ENCODE measurements at regions not wholly inside any gene's neighbourhood (a gene's known extent, or its start where the extent isn't known, plus 50 kb on each side); places are given as distances from the start of the nearest gene placed in this dataset.
"Not testable (repeated sequence)": the region's sequence is repeated elsewhere in the genome, so short reads cannot be mapped to it uniquely, and the experiment has no call there.

DNA sequence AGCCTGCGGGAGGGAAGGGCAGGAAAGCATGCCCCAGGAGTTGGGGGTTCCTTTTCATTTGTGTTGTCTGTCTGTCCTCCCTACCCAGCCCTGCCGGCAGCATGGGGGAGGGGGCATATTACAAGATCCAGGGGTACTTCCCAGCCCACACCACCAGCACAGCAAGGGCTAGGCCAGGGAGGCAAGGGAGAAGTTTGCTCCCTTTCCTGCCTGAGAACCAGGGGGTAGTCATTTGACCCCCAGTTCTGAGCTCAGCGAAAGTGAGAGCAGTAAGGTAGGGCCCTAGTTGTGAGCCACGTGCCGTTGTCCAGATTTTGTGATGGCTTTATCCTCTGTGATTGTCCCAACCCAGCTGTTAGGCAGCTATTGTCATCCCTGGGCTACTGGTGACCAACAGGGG lies 364.7 kb downstream of the BCL11B start:
- H3K36me3 ChIP-seq (ENCODE audit: insufficient read depth, low read length) = no peaks in the 10 kb centered on the region
- no peaks in the 10 kb centered on the region for H3K4me1 ChIP-seq (ENCODE audit: insufficient read depth, low read length)
- H2AFZ ChIP-seq (ENCODE audit: low read depth, low read length) = no peak overlapping the region
- H3K4me3 ChIP-seq (ENCODE audit: low read length) = no peak overlapping the region
- H3K27me3 ChIP-seq (ENCODE audit: insufficient read depth, low read length) = peaks cover 9% of the 10 kb centered on the region
- H3K9me3 ChIP-seq (ENCODE audit: low read length) = no peaks in the 10 kb centered on the region

DNA sequence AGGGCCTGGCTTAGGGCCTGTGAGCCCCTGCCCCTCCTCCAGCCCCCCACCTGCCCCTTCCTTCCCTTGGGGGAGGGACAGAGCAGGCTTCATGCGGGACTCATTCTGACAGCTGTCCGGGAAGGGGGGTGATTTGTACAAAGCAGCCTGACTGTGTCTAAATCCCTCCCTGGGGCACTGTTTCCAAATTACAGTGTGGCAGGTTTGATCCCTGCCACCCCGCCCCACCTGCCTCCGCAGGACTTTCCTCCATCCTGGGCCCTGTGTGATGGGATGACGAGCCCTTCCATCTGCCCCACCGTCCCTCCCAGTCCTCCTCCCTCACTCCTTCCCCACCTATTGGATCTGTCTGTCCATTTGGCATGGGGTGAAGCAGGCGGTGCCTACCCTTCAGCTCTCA lies 363.9 kb downstream of the BCL11B start:
- no peaks in the 10 kb centered on the region for H3K36me3 ChIP-seq (ENCODE audit: insufficient read depth, low read length)
- no peak overlapping the region for H3K4me3 ChIP-seq (ENCODE audit: low read length)
- no peaks in the 10 kb centered on the region for H3K9me3 ChIP-seq (ENCODE audit: low read length)
- no peak overlapping the region for H2AFZ ChIP-seq (ENCODE audit: low read depth, low read length)
- H3K27me3 ChIP-seq (ENCODE audit: insufficient read depth, low read length) = peaks cover 9% of the 10 kb centered on the region
- no peaks in the 10 kb centered on the region for H3K4me1 ChIP-seq (ENCODE audit: insufficient read depth, low read length)

DNA sequence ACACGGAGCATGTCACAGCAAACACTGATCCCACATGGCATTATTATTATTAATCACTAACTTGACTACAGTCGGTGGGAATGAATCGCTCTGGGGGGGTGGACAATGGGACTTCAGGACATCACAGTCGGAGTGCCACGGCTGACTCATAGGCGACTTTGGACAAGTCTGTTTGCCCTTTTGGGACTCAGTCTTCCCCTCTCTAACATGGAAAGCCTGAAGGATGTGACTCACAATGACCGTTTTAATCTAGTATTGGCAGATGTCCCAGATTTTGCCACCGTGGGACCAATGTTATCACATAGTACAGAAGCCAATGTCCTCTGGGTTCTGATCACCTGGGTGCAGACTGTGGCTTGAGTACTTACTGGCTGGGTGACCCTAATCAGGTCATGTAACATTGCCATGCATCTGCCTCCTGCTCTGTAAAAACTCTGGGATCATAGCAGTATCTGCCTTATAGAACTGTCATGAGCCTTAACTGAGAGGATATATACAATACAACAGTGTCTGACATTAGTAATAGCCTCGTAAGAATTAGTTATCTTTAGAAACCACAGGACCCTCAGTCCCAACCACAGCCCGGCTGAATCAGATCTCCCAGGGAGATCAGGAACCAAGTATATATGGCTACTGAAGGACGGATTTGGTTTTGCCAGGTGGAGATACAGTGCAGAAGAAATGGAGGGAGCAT lies 362.6 kb downstream of the BCL11B start:
- no peaks in the 10 kb centered on the region for H3K4me1 ChIP-seq (ENCODE audit: insufficient read depth, low read length)
- H3K27me3 ChIP-seq (ENCODE audit: insufficient read depth, low read length) = peaks cover 9% of the 10 kb centered on the region
- H3K9me3 ChIP-seq (ENCODE audit: low read length) = no peaks in the 10 kb centered on the region
- H2AFZ ChIP-seq (ENCODE audit: low read depth, low read length) = no peak overlapping the region
- H3K36me3 ChIP-seq (ENCODE audit: insufficient read depth, low read length) = no peaks in the 10 kb centered on the region
- H3K4me3 ChIP-seq (ENCODE audit: low read length) = no peak overlapping the region

DNA sequence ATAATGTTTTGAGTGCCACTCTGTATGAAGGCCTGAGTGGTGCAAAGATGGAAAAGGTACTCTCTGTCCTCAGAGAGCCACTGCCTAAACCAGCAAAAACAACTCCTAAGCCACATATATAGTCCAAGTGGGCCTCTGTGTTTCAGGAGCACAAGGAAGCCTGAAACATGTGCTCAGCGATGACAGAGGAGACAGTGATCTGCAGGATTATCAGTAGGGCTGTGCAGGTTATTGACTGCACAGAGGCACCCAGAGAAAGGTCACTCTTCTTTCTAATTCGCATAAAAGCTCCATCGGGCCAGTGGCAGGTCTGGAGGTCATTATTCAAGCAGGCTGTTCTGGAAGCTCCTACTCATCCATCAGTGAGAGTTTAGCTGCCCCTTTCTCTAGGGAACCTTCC lies 361.9 kb downstream of the BCL11B start:
- Histone ChIP-seq H3K4me1 (ENCODE audit: insufficient read depth, low read length) (no peaks in the 10 kb centered on the region), H3K4me3 (ENCODE audit: low read length) (no peak overlapping the region), H3K36me3 (ENCODE audit: insufficient read depth, low read length) (no peaks in the 10 kb centered on the region), H3K27me3 (ENCODE audit: insufficient read depth, low read length) (peaks cover 9% of the 10 kb centered on the region), H3K9me3 (ENCODE audit: low read length) (no peaks in the 10 kb centered on the region), H2AFZ (ENCODE audit: low read depth, low read length) (no peak overlapping the region)

DNA sequence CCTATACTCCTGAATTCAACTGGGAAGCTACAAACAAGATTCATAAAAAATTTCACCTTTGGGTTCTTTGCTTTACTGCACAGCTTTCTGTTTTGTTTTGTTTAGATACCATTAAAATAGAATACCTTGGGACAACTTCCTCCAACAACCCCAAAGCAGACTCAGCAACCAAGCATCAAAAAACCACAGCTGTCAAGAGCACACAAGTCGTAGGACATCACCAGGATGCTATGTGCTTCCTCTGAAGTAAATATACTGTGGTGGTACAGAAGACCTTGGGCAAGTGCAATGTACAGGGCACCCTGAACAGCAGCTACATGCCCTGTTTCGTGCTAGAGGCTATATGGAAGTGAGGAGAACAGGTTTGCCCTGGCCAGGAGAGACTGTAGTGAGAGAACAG lies 359.3 kb downstream of the BCL11B start:
- Histone ChIP-seq H3K4me3 (ENCODE audit: low read length) (no peak overlapping the region), H2AFZ (ENCODE audit: low read depth, low read length) (no peak overlapping the region), H3K36me3 (ENCODE audit: insufficient read depth, low read length) (no peaks in the 10 kb centered on the region), H3K27me3 (ENCODE audit: insufficient read depth, low read length) (no peaks in the 10 kb centered on the region), H3K9me3 (ENCODE audit: low read length) (no peaks in the 10 kb centered on the region), H3K4me1 (ENCODE audit: insufficient read depth, low read length) (no peaks in the 10 kb centered on the region)

DNA sequence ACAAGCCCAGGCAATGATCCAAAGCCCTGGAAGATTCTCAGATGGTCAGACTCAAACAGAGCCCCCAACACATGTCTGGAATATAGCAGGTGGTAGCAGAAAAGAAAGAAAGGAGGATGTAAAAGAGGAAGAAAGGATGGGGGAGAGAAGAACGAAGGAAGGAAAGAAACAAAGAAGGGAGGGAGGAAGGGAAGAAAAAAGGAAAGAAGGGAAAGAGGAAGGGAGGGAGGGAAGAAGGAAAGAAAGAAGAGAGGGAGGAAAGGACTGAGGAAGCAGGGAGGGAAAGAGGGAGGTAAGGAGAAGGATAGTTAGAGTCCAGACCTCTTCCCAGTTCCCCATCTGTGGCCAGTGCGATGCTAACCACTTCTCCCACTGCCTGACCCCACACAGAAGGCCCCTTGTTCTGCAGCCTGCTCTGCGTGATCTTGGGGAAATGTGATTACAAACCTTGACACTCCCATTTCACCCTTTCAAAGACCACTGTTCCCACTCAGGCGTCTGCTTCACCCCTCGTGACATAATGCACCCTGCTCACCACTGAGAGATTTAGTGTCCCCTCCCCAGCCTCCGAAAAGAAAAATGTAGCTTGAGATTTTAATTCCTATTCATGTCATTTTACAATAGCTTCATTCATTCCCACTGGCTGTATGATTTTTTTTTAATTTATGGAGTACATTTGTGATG lies 357.9 kb downstream of the BCL11B start:
- no peaks in the 10 kb centered on the region for H3K9me3 ChIP-seq (ENCODE audit: low read length)
- no peaks in the 10 kb centered on the region for H3K4me1 ChIP-seq (ENCODE audit: insufficient read depth, low read length)
- no peaks in the 10 kb centered on the region for H3K27me3 ChIP-seq (ENCODE audit: insufficient read depth, low read length)
- no peak overlapping the region for H3K4me3 ChIP-seq (ENCODE audit: low read length)
- H2AFZ ChIP-seq (ENCODE audit: low read depth, low read length) = no peak overlapping the region
- H3K36me3 ChIP-seq (ENCODE audit: insufficient read depth, low read length) = no peaks in the 10 kb centered on the region

DNA sequence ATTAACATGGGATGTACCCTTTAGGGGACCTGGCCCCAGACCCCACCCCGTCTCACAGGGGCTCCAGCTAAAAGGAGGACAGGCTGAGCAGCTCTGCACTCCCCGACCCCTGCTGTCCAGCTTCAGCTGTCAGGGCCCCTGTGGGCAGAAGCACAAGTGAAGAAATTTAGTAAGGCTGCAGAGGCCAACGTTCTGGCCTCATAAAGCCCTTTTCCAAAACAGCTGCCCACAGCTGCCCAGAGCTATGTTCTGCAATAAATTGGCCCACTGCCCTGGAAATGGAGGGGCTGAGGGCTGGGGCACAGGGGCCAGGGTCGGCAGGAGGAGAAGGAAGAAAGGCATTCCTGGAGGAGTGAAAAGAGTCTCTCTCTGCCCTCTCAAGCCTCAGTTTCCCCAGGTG lies 357.1 kb downstream of the BCL11B start:
- H3K27me3 ChIP-seq (ENCODE audit: insufficient read depth, low read length) = no peaks in the 10 kb centered on the region

DNA sequence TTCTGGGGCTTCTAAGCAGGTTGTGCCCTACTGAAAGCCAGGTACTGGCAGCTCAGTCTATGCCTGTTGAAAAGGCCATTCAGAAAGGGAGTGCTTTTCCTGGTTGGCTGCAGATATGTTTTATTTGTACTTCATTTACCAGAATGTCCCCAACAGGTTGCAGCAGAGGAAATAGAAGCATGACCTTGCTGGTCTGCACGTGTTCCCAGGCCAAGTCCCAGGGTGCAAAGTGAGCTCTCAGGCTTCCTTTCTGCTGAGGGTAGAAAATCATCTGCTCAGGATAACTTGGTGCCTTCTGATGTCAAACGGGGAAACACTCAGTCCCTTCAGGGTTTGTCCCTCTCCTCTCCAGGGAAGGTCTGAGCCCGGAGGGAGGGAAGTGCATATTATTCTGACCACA lies 356.4 kb downstream of the BCL11B start:
- Histone ChIP-seq H3K4me1 (ENCODE audit: insufficient read depth, low read length) (no peaks in the 10 kb centered on the region), H3K9me3 (ENCODE audit: low read length) (no peaks in the 10 kb centered on the region), H3K4me3 (ENCODE audit: low read length) (no peak overlapping the region), H3K36me3 (ENCODE audit: insufficient read depth, low read length) (no peaks in the 10 kb centered on the region), H3K27me3 (ENCODE audit: insufficient read depth, low read length) (no peaks in the 10 kb centered on the region), H2AFZ (ENCODE audit: low read depth, low read length) (no peak overlapping the region)

More for the DNA sequence above, 357.1 kb downstream of the BCL11B start:
- Histone ChIP-seq H2AFZ (ENCODE audit: low read depth, low read length) (no peak overlapping the region), H3K4me1 (ENCODE audit: insufficient read depth, low read length) (no peaks in the 10 kb centered on the region), H3K4me3 (ENCODE audit: low read length) (no peak overlapping the region), H3K9me3 (ENCODE audit: low read length) (no peaks in the 10 kb centered on the region), H3K36me3 (ENCODE audit: insufficient read depth, low read length) (no peaks in the 10 kb centered on the region)

DNA sequence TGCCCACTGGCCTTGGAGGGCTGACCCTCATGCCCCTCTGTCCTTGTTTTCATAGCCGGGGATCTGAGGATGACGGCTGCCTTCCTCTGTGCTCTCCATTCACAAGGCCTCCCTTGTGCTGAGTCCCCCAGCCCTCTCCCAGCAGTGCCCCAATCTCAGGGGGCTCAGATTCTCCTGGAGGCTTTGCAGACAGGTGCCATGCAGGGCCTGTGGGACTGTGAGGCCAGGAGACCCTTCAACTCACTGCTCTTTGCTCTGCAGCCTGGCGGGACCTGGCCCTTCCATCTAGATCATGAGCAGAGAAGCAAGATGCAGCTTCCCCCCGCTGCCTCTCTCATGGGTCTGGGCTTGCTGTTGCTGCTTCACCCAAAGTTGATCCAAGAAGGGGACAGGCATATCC lies 356.0 kb downstream of the BCL11B start:
- H2AFZ ChIP-seq (ENCODE audit: low read depth, low read length) = no peak overlapping the region
- no peaks in the 10 kb centered on the region for H3K4me1 ChIP-seq (ENCODE audit: insufficient read depth, low read length)
- no peaks in the 10 kb centered on the region for H3K36me3 ChIP-seq (ENCODE audit: insufficient read depth, low read length)
- no peak overlapping the region for H3K4me3 ChIP-seq (ENCODE audit: low read length)
- H3K9me3 ChIP-seq (ENCODE audit: low read length) = no peaks in the 10 kb centered on the region
- H3K27me3 ChIP-seq (ENCODE audit: insufficient read depth, low read length) = no peaks in the 10 kb centered on the region

DNA sequence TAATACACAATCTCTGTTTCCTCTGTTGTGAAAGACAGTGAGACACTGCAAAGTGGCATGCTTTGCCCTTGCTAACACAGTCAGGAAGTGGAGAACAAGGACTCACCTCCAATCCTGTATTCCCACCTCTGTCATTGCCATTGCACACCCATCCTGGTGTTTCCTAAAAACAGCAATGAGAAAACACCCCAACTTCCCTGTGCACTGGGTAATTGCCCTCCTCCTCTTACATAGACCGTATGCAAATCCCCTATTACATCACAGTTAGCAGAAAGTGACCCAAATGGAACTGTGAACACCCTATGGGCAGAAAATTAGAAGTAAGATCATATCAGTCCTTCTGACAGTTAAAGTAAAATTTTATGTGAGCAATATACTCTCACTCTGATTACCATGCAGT lies 355.5 kb downstream of the BCL11B start:
- H3K36me3 ChIP-seq (ENCODE audit: insufficient read depth, low read length) = no peaks in the 10 kb centered on the region
- no peak overlapping the region for H3K4me3 ChIP-seq (ENCODE audit: low read length)
- no peaks in the 10 kb centered on the region for H3K27me3 ChIP-seq (ENCODE audit: insufficient read depth, low read length)
- no peak overlapping the region for H2AFZ ChIP-seq (ENCODE audit: low read depth, low read length)
- H3K9me3 ChIP-seq (ENCODE audit: low read length) = no peaks in the 10 kb centered on the region
- no peaks in the 10 kb centered on the region for H3K4me1 ChIP-seq (ENCODE audit: insufficient read depth, low read length)

DNA sequence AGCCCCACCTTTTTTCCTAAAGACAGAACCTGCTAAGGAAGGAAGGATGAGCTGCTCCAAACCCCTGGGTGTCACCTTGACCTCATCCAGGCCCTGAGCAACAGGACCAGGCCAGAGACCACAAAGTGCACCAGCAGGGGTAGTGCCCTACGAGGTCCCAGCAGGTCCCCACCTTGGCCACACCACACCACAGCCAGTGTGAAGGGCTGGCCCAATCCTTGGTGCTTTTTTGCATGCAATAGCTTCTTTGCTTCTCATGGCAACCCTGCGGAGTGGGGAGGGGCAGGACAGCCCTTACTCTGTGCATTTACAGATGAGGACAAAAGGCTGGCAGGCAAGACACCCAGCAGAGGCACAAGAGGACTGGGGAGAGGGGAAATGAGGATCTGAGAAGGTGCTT lies 352.6 kb downstream of the BCL11B start:
- Histone ChIP-seq H3K36me3 (ENCODE audit: insufficient read depth, low read length) (no peaks in the 10 kb centered on the region), H3K4me3 (ENCODE audit: low read length) (no peak overlapping the region), H3K4me1 (ENCODE audit: insufficient read depth, low read length) (no peaks in the 10 kb centered on the region), H3K9me3 (ENCODE audit: low read length) (no peaks in the 10 kb centered on the region), H2AFZ (ENCODE audit: low read depth, low read length) (no peak overlapping the region), H3K27me3 (ENCODE audit: insufficient read depth, low read length) (no peaks in the 10 kb centered on the region)

DNA sequence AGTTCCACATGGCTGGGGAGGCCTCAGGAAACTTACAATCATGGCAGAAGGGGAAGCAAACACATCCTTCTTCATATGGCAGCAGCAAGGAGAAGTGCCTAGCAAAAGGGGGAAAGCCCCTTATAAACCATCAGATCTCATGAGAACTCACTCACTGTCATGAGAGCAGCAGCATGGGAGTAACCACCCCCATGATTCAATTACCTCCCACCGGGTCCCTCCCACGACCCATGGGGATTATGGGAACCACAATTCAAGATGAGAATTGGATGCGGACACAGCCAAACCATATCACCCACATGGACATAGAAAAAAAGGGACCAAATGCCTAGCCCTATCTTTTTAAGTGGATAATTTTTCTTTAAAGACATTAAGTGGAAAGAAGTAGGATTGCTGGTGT lies 350.7 kb downstream of the BCL11B start:
- H2AFZ ChIP-seq (ENCODE audit: low read depth, low read length); H3K4me3 ChIP-seq (ENCODE audit: low read length); H3K36me3 ChIP-seq (ENCODE audit: insufficient read depth, low read length); H3K9me3 ChIP-seq (ENCODE audit: low read length); H3K4me1 ChIP-seq (ENCODE audit: insufficient read depth, low read length); H3K27me3 ChIP-seq (ENCODE audit: insufficient read depth, low read length): not testable (repeated sequence)

DNA sequence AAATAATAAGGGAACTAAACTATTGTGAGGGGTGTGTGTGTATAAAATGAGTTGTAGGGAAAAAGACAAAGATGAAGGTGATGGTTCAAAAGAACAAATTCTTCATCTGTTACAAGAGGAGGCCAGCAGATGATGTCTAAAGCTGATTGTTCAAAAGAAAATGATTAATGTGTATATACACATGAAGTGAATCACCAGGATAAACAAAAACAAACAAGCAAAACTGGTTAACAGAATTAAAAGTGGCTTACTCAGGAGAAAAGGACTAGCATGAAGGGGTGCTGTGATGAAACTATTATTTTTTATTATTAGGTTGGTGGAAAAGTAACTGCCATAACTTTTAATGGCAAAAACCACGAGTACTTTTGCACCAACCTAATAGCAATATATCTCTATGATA lies 348.4 kb downstream of the BCL11B start:
- Histone ChIP-seq H3K4me3 (ENCODE audit: low read length) (no peak overlapping the region), H3K4me1 (ENCODE audit: insufficient read depth, low read length) (no peaks in the 10 kb centered on the region), H2AFZ (ENCODE audit: low read depth, low read length) (no peak overlapping the region)

DNA sequence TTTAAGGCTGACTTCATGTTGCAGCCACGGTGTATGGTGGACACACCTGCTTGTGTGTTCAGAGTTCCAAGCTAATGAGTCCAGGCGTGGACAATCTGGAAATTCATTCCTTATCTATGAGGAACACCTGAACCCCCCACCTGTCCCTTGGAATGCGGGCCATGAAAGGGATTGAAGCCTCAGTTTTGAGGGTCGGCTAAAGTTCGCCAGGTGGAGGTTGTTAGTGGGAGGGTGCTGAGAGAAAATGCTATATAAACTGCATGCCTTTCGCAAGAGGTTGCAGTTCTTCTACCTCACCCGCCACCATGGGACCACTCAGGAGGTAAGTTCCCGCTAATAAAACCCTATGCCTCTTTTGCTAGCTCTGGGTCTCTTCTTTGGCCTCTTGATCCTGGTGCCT lies 348.0 kb downstream of the BCL11B start:
- Histone ChIP-seq H3K9me3 (ENCODE audit: low read length) (no peaks in the 10 kb centered on the region), H3K4me3 (ENCODE audit: low read length) (no peak overlapping the region), H3K4me1 (ENCODE audit: insufficient read depth, low read length) (no peaks in the 10 kb centered on the region), H3K36me3 (ENCODE audit: insufficient read depth, low read length) (no peaks in the 10 kb centered on the region), H3K27me3 (ENCODE audit: insufficient read depth, low read length) (no peaks in the 10 kb centered on the region), H2AFZ (ENCODE audit: low read depth, low read length) (no peak overlapping the region)

More for the DNA sequence above, 348.4 kb downstream of the BCL11B start:
- no peaks in the 10 kb centered on the region for H3K9me3 ChIP-seq (ENCODE audit: low read length)
- no peaks in the 10 kb centered on the region for H3K36me3 ChIP-seq (ENCODE audit: insufficient read depth, low read length)
- H3K27me3 ChIP-seq (ENCODE audit: insufficient read depth, low read length) = no peaks in the 10 kb centered on the region

All from neuron (in vitro differentiated cells).